Heart left ventricle (tissue), 16 donors: ENCODE measurements at regions not wholly inside any gene's neighbourhood (a gene's known extent, or its start where the extent isn't known, plus 50 kb on each side); places are given as distances from the start of the nearest gene placed in this dataset.

Experiments
- ATAC-seq, 4 donors: fragments of 200-7000 bp; cut with Tn5 transposase; one replicate each; pipeline ENCODE4 v1.9.1; 2020 to 2022; ENCODE audit warnings: moderate library complexity in 4 of 4, mild to moderate bottlenecking in 3 of 4, moderate number of reproducible peaks in 1 of 4
- DNase-seq, 5 donors: peaks; one replicate each; pipeline ENCODE4 v3.0.0-alpha.2; 2020
- H3K27ac ChIP-seq, 12 donors: fragments of 200-600 bp; sonication (generic) in 4 of 12; one replicate each; pipeline versions ENCODE4 v1.5.0 to v1.8.0; 2016 to 2022; ENCODE audit warnings: mild to moderate bottlenecking in 2 of 12
- H3K27me3 ChIP-seq, 9 donors: fragments of 200-600 bp; sonication (generic) in 2 of 9; one replicate each; pipeline versions ENCODE4 v1.5.1 to v1.8.0; 2016 to 2022; ENCODE audit warnings: mild to moderate bottlenecking in 3 of 9
- H3K36me3 ChIP-seq, 9 donors: fragments of 200-600 bp; sonication (generic) in 2 of 9; one replicate each; pipeline versions ENCODE4 v1.5.0 to v1.8.0; 2018 to 2022; ENCODE audit warnings: mild to moderate bottlenecking in 2 of 9
- H3K4me1 ChIP-seq, 12 donors: fragments of 200-600 bp; sonication (generic) in 4 of 12; one replicate each; pipeline versions ENCODE4 v1.5.0 to v1.8.0; 2016 to 2022; ENCODE audit warnings: mild to moderate bottlenecking in 3 of 12
- H3K4me3 ChIP-seq, 12 donors: fragments of 200-600 bp; sonication (generic) in 4 of 12; one replicate each; pipeline versions ENCODE4 v1.5.0 to v1.8.0; 2017 to 2022; ENCODE audit warnings: mild to moderate bottlenecking in 9 of 12, moderate library complexity in 4 of 12
- H3K9me3 ChIP-seq, 12 donors: fragments of 200-600 bp; sonication (generic) in 4 of 12; one replicate each; pipeline versions ENCODE4 v1.5.0 to v1.8.0; 2016 to 2022; ENCODE audit warnings: mild to moderate bottlenecking in 1 of 12
- POLR2A ChIP-seq, 2 donors: fragments of 450-650 bp; IDR thresholded peaks; one replicate each; pipeline ENCODE4 v1.6.1; 2017; ENCODE audit warnings: antibody characterized with exemption in 2 of 2, mild to moderate bottlenecking in 2 of 2, moderate library complexity in 2 of 2
- WGBS, 4 donors: extraction: QIAGEN DNeasy Blood & Tissue Kit in 2 of 4; methylation state at CpG; one replicate each; pipeline versions ENCODE4 v1.1.5 to v1.1.7; 2013 to 2018; 5-methylcytosine and 5-hydroxymethylcytosine counted together
- intact Hi-C, 10 donors: fragments of 100-400 bp; cut with DNase I; formaldehyde crosslinking; loops; one replicate each; pipeline versions ENCODE4 v1.11.1 to v1.14.2; 2022
- TF ChIP-seq, protein P1 (sequence below), 12 donors: fragments of 200-600 bp; sonication (generic) in 4 of 12; IDR thresholded peaks; one replicate each; pipeline versions ENCODE4 v1.5.0 to v1.8.0; 2018 to 2022; ENCODE audit warnings: antibody characterized with exemption in 12 of 12, mild to moderate bottlenecking in 5 of 12
- donor health status: ischemic (EF 13 %, LVEDD 7.1; RV severe dilation, severe dysfunction).
- donor health status: healthy with polysubstance abuse.
- donor health status: DM: no; HTN: yes; CAD: no.
- donor health status: DM: no; HTN: no; CAD: no.
- donor health status: ischemic (EF 25% LVEDD 6.9; RV normal size, moderate dysfunction).
- donor health status: ischemic (EF 25% LVEDD 5.7; RV mildly dilated, moderate dysfunction).
- donor health status: healthy.
- donor health status: DM: yes; HTN: yes; CAD: no.
- donor health status: ischemic (EF 35%, LVEDD 5.7; RV mildly dilated, moderate dysfunction).
- donor health status: nonischemic (EF 11% LVEDD 7.7; RV severe dilation, severe dysfunction).
- donor health status: DM: yes; HTN: yes; CAD: no.
- donor health status: PGD.
- donor health status: ischemic (EF 29% LVEDD 5.4; RV normal size, mild dysfunction).
- donor health status: nonischemic (EF 23%, LVEDD 6.1; RV moderate dilation, normal function).

DNA sequence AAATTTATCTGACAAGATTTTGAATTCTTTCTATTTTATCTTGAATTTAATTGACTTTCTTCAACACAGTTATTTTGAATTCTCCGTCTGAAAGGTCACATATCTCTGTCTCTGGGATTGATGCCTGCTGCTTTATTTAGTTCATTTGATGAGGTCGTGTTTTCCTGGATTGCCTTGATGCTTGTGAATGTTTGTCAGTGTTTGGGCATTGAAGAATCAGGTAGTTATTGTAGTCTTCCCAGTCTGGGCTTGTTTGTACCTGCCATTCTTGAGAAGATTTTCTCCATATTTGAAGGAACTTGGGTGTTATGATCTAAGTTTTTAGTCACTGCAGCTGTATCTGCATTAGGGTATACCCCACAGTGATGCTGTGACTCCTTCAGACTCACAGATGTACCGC lies 315.8 kb upstream of the DDHD1 start:
- 51 to 60% (median 58%) methylated on average over 3 of the region's 3 CpGs for WGBS, 4 donors
- Histone ChIP-seq H3K27me3 (no peaks in the 10 kb centered on the region), H3K9me3 (peaks cover 0 to 14% (median 0%) of the 10 kb centered on the region in 12 donors), H3K36me3 (no peaks in the 10 kb centered on the region), H3K4me3 (no peak overlapping the region), H3K27ac (no peak overlapping the region), H3K4me1 (peaks cover 0 to 10% (median 0%) of the 10 kb centered on the region in 12 donors)
- ATAC-seq (no peak), DNase-seq (no peak)
- TF ChIP-seq POLR2A (IDR thresholded peaks at IDR 0.05): no peak
- intact Hi-C loops: no loop called here

DNA sequence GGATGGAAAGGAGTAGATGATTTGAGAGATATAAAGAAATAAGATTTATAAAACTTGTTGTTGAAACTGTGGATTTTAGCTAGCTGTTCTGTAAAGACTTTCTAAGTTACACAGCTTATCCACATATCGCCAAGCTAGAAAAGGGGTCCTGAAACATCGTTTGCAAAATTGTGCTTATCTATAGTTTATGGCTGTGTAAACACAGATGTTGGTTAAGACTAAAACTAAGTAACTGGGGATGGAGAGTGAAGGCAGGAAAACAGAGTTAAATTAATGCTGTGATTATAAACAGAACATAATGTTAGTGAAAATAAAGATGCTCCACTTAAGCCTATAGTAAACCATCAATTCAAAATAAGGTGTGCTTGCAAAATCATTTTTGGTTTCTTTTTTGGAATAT lies 311.3 kb upstream of the DDHD1 start:
- no peak overlapping the region for H3K4me3 ChIP-seq
- peaks cover 0 to 14% (median 0%) of the 10 kb centered on the region in 12 donors for H3K9me3 ChIP-seq
- peaks cover 0 to 8% (median 0%) of the 10 kb centered on the region in 12 donors for H3K4me1 ChIP-seq
- no peaks in the 10 kb centered on the region for H3K36me3 ChIP-seq
- TF ChIP-seq, protein P1, sequence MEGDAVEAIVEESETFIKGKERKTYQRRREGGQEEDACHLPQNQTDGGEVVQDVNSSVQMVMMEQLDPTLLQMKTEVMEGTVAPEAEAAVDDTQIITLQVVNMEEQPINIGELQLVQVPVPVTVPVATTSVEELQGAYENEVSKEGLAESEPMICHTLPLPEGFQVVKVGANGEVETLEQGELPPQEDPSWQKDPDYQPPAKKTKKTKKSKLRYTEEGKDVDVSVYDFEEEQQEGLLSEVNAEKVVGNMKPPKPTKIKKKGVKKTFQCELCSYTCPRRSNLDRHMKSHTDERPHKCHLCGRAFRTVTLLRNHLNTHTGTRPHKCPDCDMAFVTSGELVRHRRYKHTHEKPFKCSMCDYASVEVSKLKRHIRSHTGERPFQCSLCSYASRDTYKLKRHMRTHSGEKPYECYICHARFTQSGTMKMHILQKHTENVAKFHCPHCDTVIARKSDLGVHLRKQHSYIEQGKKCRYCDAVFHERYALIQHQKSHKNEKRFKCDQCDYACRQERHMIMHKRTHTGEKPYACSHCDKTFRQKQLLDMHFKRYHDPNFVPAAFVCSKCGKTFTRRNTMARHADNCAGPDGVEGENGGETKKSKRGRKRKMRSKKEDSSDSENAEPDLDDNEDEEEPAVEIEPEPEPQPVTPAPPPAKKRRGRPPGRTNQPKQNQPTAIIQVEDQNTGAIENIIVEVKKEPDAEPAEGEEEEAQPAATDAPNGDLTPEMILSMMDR (IDR thresholded peaks at IDR 0.05): no peak
- TF ChIP-seq POLR2A (IDR thresholded peaks at IDR 0.05): no peak
- no peak for DNase-seq
- H3K27me3 ChIP-seq: no peaks in the 10 kb centered on the region
- 52 to 68% (median 56%) methylated on average over 2 of the region's 2 CpGs for WGBS, 4 donors
- intact Hi-C loops: no loop called here
- no peak for ATAC-seq
- no peak overlapping the region for H3K27ac ChIP-seq

DNA sequence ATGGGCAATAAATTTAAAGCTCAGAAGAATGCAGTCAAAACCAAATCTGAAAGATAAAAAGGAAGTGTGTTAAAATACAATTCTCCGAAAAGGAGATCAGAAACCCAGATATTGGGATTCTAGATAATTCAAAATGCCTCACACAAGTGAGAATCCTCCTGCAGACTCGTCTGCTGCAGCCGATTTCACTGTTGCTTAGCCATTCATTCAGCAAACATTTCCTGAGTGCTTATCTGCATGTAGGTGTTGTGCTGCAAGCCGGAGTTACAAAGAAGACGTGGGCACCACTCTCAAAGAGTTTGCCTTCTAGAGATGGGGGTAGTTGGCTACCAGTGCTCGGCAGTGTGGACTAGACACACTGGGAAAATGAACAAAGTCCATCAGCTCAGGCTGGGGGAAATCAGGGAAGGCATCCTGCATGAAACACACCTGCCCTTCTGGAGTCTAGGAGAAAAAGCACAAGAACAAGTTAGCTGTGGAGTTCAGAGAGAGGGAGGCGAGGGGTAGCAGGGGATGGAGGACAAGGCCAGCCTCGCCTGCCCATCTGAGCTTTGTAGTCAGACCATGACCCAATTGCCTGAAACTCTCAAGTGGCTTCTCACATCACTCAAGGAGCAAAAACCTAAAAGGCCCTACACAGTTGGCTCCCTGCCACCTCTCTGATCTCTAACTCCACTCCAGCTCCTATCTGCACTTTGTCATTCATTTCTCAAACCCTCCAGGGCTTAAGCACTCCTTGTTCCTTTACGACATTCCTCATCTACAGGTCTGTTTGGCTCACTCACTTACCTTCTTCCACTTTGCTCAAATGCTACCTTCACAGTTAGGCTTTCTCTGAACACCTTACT lies 310.0 kb upstream of the DDHD1 start:
- H3K27ac ChIP-seq: no peak overlapping the region
- no peaks in the 10 kb centered on the region for H3K36me3 ChIP-seq
- ATAC-seq: no peak
- no peak for DNase-seq
- no peaks in the 10 kb centered on the region for H3K27me3 ChIP-seq
- peaks cover 0 to 12% (median 0%) of the 10 kb centered on the region in 12 donors for H3K4me1 ChIP-seq
- peaks cover 0 to 13% (median 0%) of the 10 kb centered on the region in 12 donors for H3K9me3 ChIP-seq
- intact Hi-C loops: no loop called here
- 58 to 70% (median 63%) methylated on average over 9 of the region's 9 CpGs for WGBS, 4 donors
- no peak overlapping the region for H3K4me3 ChIP-seq
- no peak for TF ChIP-seq POLR2A (IDR thresholded peaks at IDR 0.05)
- TF ChIP-seq, protein P1 (IDR thresholded peaks at IDR 0.05): no peak

DNA sequence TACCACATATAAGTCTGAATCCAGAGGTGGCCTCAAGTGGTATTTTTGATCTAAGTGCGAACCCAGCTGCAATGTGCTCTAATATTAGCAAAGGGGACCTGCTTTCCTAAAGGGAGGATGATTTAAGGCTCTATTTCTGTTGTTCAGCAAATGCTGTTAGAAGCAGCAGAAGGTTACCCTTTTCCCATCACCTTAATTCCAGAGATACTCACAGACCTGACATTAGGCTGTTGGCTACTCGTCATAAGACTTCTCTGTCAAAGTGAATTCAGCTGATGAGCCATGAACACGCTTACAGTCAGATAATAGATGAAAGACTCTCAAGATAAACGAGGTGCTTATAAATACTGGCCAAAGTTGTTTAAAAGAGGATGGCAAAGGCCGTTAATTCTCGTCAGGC lies 308.7 kb upstream of the DDHD1 start:
- H3K36me3 ChIP-seq: no peaks in the 10 kb centered on the region

More for the DNA sequence above, 308.7 kb upstream of the DDHD1 start:
- no peak overlapping the region for H3K27ac ChIP-seq
- DNase-seq (no peak), ATAC-seq (no peak)
- no peak overlapping the region for H3K4me3 ChIP-seq
- WGBS, 4 donors: 40 to 47% (median 44%) methylated on average over 6 of the region's 6 CpGs
- H3K27me3 ChIP-seq: no peaks in the 10 kb centered on the region
- H3K9me3 ChIP-seq: peaks cover 0 to 5% (median 0%) of the 10 kb centered on the region in 12 donors
- H3K4me1 ChIP-seq: peaks cover 0 to 13% (median 0%) of the 10 kb centered on the region in 12 donors
- TF ChIP-seq POLR2A (IDR thresholded peaks at IDR 0.05): no peak
- TF ChIP-seq, protein P1 (IDR thresholded peaks at IDR 0.05): no peak
- intact Hi-C loops: no loop called here
